ENCODE measurements at regions not wholly inside any gene's neighbourhood (a gene's known extent, or its start where the extent isn't known, plus 50 kb on each side); places are given as distances from the start of the nearest gene placed in this dataset.

DNA sequence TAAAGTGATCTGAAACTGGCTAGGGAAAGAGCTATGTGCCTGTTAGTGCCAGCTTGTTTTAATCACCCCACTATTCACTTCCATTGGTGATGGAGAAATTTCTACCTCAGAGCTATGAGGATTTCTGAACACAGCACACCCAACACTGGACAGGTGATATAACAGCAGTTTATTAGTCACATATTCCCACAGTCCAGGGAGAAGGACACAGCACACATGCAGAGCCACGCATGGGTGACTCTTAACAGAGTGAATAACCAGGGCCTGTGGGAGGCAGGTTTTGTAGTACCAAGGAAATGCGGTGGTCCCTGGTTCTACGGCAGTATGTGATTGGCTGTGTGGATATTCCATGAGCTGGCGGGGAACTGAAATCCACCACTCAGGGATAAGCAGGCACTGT is 455.1 kb downstream of the BTG1 start:
- Histone ChIP-seq H3K36me3 (ENCODE audit: control insufficient read depth, insufficient read depth, low read length) (no peaks in the 10 kb centered on the region), H3K4me3 (ENCODE audit: low read depth, low read length) (no peak overlapping the region), H3K27me3 (ENCODE audit: control insufficient read depth, insufficient read depth, low read length) (no peaks in the 10 kb centered on the region)
- DNase-seq (ENCODE audit: low read depth): no peak
- TF ChIP-seq, protein P1, sequence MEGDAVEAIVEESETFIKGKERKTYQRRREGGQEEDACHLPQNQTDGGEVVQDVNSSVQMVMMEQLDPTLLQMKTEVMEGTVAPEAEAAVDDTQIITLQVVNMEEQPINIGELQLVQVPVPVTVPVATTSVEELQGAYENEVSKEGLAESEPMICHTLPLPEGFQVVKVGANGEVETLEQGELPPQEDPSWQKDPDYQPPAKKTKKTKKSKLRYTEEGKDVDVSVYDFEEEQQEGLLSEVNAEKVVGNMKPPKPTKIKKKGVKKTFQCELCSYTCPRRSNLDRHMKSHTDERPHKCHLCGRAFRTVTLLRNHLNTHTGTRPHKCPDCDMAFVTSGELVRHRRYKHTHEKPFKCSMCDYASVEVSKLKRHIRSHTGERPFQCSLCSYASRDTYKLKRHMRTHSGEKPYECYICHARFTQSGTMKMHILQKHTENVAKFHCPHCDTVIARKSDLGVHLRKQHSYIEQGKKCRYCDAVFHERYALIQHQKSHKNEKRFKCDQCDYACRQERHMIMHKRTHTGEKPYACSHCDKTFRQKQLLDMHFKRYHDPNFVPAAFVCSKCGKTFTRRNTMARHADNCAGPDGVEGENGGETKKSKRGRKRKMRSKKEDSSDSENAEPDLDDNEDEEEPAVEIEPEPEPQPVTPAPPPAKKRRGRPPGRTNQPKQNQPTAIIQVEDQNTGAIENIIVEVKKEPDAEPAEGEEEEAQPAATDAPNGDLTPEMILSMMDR (IDR thresholded peaks at IDR 0.05; ENCODE audit: insufficient read depth, low read length, poor library complexity, severe bottlenecking): no peak

DNA sequence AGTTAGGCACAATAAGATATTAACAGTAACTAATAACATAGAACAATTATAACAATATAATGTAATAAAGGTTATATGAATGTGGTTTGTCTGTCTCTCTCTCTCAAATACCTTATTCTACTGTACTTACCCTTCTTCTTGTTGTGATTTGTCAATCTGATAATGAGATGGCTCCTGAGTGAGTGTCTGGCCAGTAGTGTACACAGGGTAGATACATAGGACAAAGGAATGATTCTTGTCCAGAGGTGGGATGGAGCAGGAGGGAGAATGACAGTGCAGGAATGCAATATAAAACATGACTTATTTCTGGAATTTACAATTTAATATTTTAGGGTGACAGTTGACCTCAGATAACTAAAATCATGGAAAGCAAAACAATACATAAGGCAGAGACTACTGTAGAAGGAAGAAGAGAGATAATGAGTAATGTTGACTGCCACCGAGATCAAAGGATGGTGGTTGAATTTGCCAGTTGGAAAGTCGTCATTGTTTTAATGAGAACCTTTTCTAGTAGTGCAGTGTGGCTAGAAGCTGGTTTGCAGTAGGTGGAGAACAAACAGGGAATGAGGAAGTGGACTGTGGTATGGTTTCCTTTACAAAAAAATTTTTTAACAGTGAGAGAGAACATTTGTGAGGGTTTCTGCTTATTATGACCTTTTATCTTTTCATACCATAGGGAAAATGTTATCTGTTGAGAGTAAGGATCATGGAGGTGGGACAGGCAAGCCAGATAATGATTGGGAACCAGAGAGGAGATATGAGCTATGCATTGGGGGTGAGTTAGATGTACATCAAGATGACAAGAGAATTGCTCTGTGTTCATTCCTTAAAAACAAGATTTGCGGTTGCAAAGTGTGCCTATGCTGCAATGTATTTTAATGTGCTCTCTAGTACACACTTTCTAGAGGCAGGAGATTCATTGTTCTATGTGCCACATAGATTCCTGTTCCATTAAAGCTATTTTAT is 458.3 kb downstream of the BTG1 start:
- TF ChIP-seq, protein P1 (IDR thresholded peaks at IDR 0.05; ENCODE audit: insufficient read depth, low read length, poor library complexity, severe bottlenecking): no peak
- Histone ChIP-seq H3K36me3 (ENCODE audit: control insufficient read depth, insufficient read depth, low read length) (no peaks in the 10 kb centered on the region), H3K4me3 (ENCODE audit: low read depth, low read length) (no peak overlapping the region), H3K27me3 (ENCODE audit: control insufficient read depth, insufficient read depth, low read length) (no peaks in the 10 kb centered on the region)
- no peak for DNase-seq (ENCODE audit: low read depth)

- no peak for DNase-seq (ENCODE audit: low read depth)
- H3K36me3 ChIP-seq (ENCODE audit: control insufficient read depth, insufficient read depth, low read length): no peaks in the 10 kb centered on the region
- no peaks in the 10 kb centered on the region for H3K27me3 ChIP-seq (ENCODE audit: control insufficient read depth, insufficient read depth, low read length)
- TF ChIP-seq, protein P1 (IDR thresholded peaks at IDR 0.05; ENCODE audit: insufficient read depth, low read length, poor library complexity, severe bottlenecking): no peak
- no peak overlapping the region for H3K4me3 ChIP-seq (ENCODE audit: low read depth, low read length)
These were observed 459.7 kb downstream of the BTG1 start for GRCh38 chr12:91685917-91686316.

- H3K36me3 ChIP-seq (ENCODE audit: control insufficient read depth, insufficient read depth, low read length): no peaks in the 10 kb centered on the region
These were observed 463.9 kb downstream of the BTG1 start for GRCh38 chr12:91681751-91682150.

DNA sequence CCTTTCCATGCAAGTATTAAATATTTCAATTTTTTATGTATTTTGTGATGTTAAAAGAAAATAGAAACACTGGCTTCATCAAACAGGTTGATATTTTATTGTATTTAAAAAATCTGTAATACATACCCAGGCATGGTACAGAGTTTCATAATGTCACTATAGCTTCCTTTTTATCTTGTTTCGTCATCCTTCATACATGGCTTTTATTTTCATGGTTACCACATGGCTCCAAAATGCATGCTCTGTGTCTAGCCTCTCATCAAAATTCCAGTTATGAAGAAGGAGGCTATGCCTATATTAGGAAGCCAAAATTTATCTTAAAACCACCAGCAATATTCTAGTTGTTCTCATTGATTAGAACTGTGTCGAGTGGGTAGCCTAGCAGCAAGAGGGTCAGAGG is 464.8 kb downstream of the BTG1 start:
- no peak for DNase-seq (ENCODE audit: low read depth)
- H3K27me3 ChIP-seq (ENCODE audit: control insufficient read depth, insufficient read depth, low read length): no peaks in the 10 kb centered on the region
- no peak overlapping the region for H3K4me3 ChIP-seq (ENCODE audit: low read depth, low read length)
- H3K36me3 ChIP-seq (ENCODE audit: control insufficient read depth, insufficient read depth, low read length): no peaks in the 10 kb centered on the region
- TF ChIP-seq, protein P1 (IDR thresholded peaks at IDR 0.05; ENCODE audit: insufficient read depth, low read length, poor library complexity, severe bottlenecking): no peak

More at GRCh38 chr12:91681751-91682150, 463.9 kb downstream of the BTG1 start:
- Histone ChIP-seq H3K4me3 (ENCODE audit: low read depth, low read length) (no peak overlapping the region), H3K27me3 (ENCODE audit: control insufficient read depth, insufficient read depth, low read length) (no peaks in the 10 kb centered on the region)
- TF ChIP-seq, protein P1 (IDR thresholded peaks at IDR 0.05; ENCODE audit: insufficient read depth, low read length, poor library complexity, severe bottlenecking): no peak
- no peak for DNase-seq (ENCODE audit: low read depth)
